ENCODE measurements at regions not wholly inside any gene's neighbourhood (a gene's known extent, or its start where the extent isn't known, plus 50 kb on each side); places are given as distances from the start of the nearest gene placed in this dataset.

GRCh38 chr3:162007722-162008121, 511.1 kb downstream of the OTOL1 start:
- DNase-seq (ENCODE audit: low spot score), result no peak

- no peak for DNase-seq (ENCODE audit: low spot score)
These were observed 516.0 kb downstream of the OTOL1 start for GRCh38 chr3:162012633-162013032.

GRCh38 chr3:162014284-162014683, 517.7 kb downstream of the OTOL1 start:
- DNase-seq (ENCODE audit: low spot score), result no peak

GRCh38 chr3:162015856-162016255, 519.2 kb downstream of the OTOL1 start:
- DNase-seq (ENCODE audit: low spot score), result no peak

- DNase-seq (ENCODE audit: low spot score), result peak; percentile 6
These were observed 523.2 kb downstream of the OTOL1 start for GRCh38 chr3:162019817-162020216.

GRCh38 chr3:162021206-162021605, 524.6 kb downstream of the OTOL1 start:
- DNase-seq (ENCODE audit: low spot score), result no peak

- DNase-seq (ENCODE audit: low spot score), result no peak
These were observed 526.3 kb downstream of the OTOL1 start for GRCh38 chr3:162022911-162023310.

- DNase-seq (ENCODE audit: low spot score), result no peak
These were observed 533.1 kb downstream of the OTOL1 start for GRCh38 chr3:162029736-162030135.

- no peak for DNase-seq (ENCODE audit: low spot score)
These were observed 537.8 kb downstream of the OTOL1 start for GRCh38 chr3:162034368-162034767.

- DNase-seq (ENCODE audit: low spot score), result no peak
These were observed 545.0 kb downstream of the OTOL1 start for GRCh38 chr3:162041622-162042021.

- no peak for DNase-seq (ENCODE audit: low spot score)
These were observed 556.0 kb downstream of the OTOL1 start for GRCh38 chr3:162052636-162053035.

- no peak for DNase-seq (ENCODE audit: low spot score)
These were observed 576.1 kb downstream of the OTOL1 start for GRCh38 chr3:162072656-162073164.

GRCh38 chr3:162073422-162073975, 576.9 kb downstream of the OTOL1 start:
- peak; percentile 15 for DNase-seq (ENCODE audit: low spot score)

- no peak for DNase-seq (ENCODE audit: low spot score)
These were observed 580.5 kb downstream of the OTOL1 start for GRCh38 chr3:162077108-162077507.

GRCh38 chr3:162082516-162082915, 585.9 kb downstream of the OTOL1 start:
- DNase-seq (ENCODE audit: low spot score), result no peak

- DNase-seq (ENCODE audit: low spot score), result peak; percentile 8
These were observed 590.8 kb downstream of the OTOL1 start for GRCh38 chr3:162087361-162087760.

GRCh38 chr3:162092751-162093150, 596.1 kb downstream of the OTOL1 start:
- no peak for DNase-seq (ENCODE audit: low spot score)

- no peak for DNase-seq (ENCODE audit: low spot score)
These were observed 597.7 kb downstream of the OTOL1 start for GRCh38 chr3:162094301-162094700.

GRCh38 chr3:162096874-162097273, 600.3 kb downstream of the OTOL1 start:
- no peak for DNase-seq (ENCODE audit: low spot score)

- no peak for DNase-seq (ENCODE audit: low spot score)
These were observed 607.2 kb downstream of the OTOL1 start for GRCh38 chr3:162103808-162104207.

- no peak for DNase-seq (ENCODE audit: low spot score)
These were observed 615.3 kb downstream of the OTOL1 start for GRCh38 chr3:162111861-162112260.

GRCh38 chr3:162112719-162113118, 616.1 kb downstream of the OTOL1 start:
- DNase-seq (ENCODE audit: low spot score), result no peak

- DNase-seq (ENCODE audit: low spot score), result no peak
These were observed 621.4 kb downstream of the OTOL1 start for GRCh38 chr3:162117961-162118360.

GRCh38 chr3:162119651-162120050, 623.0 kb downstream of the OTOL1 start:
- DNase-seq (ENCODE audit: low spot score), result no peak
